GM11168 (cell line): ENCODE measurements at regions not wholly inside any gene's neighbourhood (a gene's known extent, or its start where the extent isn't known, plus 50 kb on each side); places are given as distances from the start of the nearest gene placed in this dataset.
"Not testable (repeated sequence)": the region's sequence is repeated elsewhere in the genome, so short reads cannot be mapped to it uniquely, and the experiment has no call there.

ENCODE experiments used
- in situ Hi-C: fragments of 300-500 bp; cut with MboI; formaldehyde crosslinking; loops from one replicate; pipeline ENCODE4 v1.12.0; 2022; ENCODE audit warnings: low sequenced_read_pairs; ENCODE audit not compliant: unreplicated experiment

GRCh38 chr2:145561152-145561551 is 1041.2 kb upstream of the ZEB2 start:
- in situ Hi-C loops = no loop called here

GRCh38 chr2:145558617-145559350 is 1038.9 kb upstream of the ZEB2 start:
- in situ Hi-C loops = no loop called here

- in situ Hi-C loops = no loop called here
Measured at GRCh38 chr2:145555360-145555759, 1035.4 kb upstream of the ZEB2 start.

- in situ Hi-C loops = no loop called here
Measured at GRCh38 chr2:145551686-145552085, 1031.8 kb upstream of the ZEB2 start.

GRCh38 chr2:145548479-145548878 is 1028.6 kb upstream of the ZEB2 start:
- in situ Hi-C loops = no loop called here

- in situ Hi-C loops = no loop called here
Measured at GRCh38 chr2:145547620-145548019, 1027.7 kb upstream of the ZEB2 start.

GRCh38 chr2:145546091-145546490 is 1026.2 kb upstream of the ZEB2 start:
- in situ Hi-C loops = no loop called here

- in situ Hi-C loops = no loop called here
Measured at GRCh38 chr2:145543856-145544255, 1023.9 kb upstream of the ZEB2 start.

- in situ Hi-C loops = no loop called here
Measured at GRCh38 chr2:145543155-145543554, 1023.2 kb upstream of the ZEB2 start.

GRCh38 chr2:145541028-145541427 is 1021.1 kb upstream of the ZEB2 start:
- in situ Hi-C loops = no loop called here

GRCh38 chr2:145538661-145539350 is 1018.9 kb upstream of the ZEB2 start:
- in situ Hi-C loops = no loop called here

- in situ Hi-C loops = no loop called here
Measured at GRCh38 chr2:145530653-145531052, 1010.7 kb upstream of the ZEB2 start.

- in situ Hi-C loops = no loop called here
Measured at GRCh38 chr2:145524836-145525235, 1004.9 kb upstream of the ZEB2 start.

GRCh38 chr2:145524303-145524702 is 1004.4 kb upstream of the ZEB2 start:
- in situ Hi-C loops = no loop called here

GRCh38 chr2:145519254-145519653 is 999.3 kb upstream of the ZEB2 start:
- in situ Hi-C loops = not testable (repeated sequence)

GRCh38 chr2:145511946-145512345 is 992.0 kb upstream of the ZEB2 start:
- in situ Hi-C loops = no loop called here

- in situ Hi-C loops = no loop called here
Measured at GRCh38 chr2:145503511-145503910, 983.6 kb upstream of the ZEB2 start.

GRCh38 chr2:145501920-145502319 is 982.0 kb upstream of the ZEB2 start:
- in situ Hi-C loops = no loop called here

- in situ Hi-C loops = no loop called here
Measured at GRCh38 chr2:145495590-145495989, 975.7 kb upstream of the ZEB2 start.

GRCh38 chr2:145494441-145494840 is 974.5 kb upstream of the ZEB2 start:
- in situ Hi-C loops = no loop called here

GRCh38 chr2:145488571-145488970 is 968.7 kb upstream of the ZEB2 start:
- in situ Hi-C loops = no loop called here
